ENCODE measurements at regions not wholly inside any gene's neighbourhood (a gene's known extent, or its start where the extent isn't known, plus 50 kb on each side); places are given as distances from the start of the nearest gene placed in this dataset.

DNA sequence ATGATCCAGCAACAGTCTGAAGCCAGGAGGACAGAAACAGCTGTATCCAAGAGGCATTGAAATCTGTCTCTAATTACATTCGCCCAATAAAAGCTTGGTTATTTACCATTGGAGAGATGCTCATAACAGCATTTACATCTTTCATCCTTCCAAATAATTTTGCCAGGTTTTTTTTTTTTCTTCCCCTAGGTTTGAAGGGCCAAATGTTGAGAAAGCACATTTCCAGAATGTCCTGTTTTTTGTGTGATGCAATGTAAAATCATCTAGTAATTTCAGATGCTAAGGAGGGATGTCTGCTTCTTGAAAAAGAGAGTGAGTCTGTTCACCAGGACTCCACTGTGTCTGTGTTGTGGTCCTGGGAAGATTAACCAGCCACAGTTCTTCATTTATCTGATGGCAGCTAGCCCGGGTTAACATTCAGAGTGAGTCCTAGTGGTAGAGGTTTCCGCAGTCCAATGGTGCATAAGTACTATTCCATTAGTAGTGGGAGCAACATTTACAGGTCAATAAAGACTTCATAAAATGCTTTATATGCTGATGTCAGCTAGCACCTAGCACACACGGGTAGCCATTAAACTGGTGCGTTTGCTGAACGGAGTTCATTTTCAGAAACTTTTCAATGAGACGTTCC is 406.8 kb downstream of the STIM2 start:
- no peak for DNase-seq (ENCODE audit: low read depth in 2 of 2)

DNA sequence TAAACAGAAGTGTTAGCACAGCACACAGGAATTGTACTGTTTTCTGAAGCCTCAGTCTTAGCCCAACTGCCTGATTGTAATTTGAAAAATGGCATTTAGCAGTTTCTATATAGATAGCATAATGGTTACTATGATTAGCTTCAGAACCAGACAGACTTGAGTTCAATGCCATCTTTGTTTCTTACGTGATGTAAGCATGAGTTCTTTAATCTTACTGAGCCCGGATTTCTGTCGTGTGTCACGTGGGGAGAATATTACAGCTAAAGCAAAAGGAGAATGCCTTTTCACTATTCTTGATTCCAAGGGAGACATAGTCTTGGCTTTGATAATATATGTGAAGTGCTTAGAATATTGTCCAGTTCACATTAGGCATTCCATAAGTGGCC is 407.3 kb downstream of the STIM2 start:
- no peak for DNase-seq (ENCODE audit: low read depth in 2 of 2)

DNA sequence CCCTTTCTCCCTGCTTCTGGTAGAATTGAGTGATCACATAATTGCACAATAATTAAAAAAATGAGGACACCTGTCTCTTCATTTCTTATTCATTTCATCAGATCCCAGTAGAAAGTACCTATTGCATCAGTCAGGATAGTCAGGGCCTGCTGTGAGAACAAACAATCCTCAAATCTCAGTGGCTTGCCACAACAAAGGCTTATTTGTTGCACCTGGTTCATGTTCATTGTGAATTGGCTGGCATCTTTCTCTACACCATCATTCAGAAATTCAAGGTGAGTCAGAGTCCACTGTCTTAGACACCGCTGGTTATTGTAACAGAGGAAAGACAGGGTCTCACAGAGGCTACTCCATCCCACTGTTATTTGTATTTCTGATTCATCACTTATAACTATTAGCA is 409.8 kb downstream of the STIM2 start:
- DNase-seq (ENCODE audit: low read depth in 2 of 2): no peak

DNA sequence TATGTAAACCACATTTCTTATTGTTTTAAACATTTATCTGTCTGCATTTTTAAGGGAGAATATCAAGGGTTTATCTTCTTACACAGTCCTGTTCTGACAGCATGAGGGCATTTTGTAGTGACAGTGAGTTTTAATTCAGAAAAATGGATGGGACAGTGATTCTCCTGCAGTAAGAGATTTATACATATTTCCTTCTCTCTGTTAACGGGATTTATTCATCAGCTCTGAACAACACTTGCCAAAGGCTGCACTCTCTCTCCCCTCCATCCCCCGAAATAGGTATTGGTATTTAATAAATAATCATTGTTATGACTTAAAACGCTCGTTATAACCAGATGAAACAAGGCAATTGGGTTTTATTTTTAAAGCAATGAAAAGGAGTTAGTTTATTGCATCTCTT is 410.9 kb downstream of the STIM2 start:
- no peak for DNase-seq (ENCODE audit: low read depth in 2 of 2)

DNA sequence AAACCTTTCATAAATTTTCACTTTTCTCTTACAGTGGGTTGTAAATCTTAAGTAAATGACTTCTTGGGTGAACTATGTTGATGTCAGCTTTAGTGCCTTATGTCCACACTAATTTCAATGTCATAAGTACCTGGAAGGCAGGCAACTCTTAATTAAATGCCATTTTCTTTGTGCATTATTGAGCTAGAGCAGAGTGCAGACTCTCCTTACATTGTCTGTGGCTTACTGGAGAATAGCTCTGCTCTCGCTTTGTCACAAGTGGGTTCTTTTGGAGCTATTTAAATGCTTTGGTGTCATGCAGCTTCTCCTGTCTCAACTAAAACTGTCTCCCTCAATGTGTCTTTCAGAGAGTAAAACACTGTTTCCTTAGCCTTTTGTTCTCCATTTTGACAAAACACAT is 411.6 kb downstream of the STIM2 start:
- no peak for DNase-seq (ENCODE audit: low read depth in 2 of 2)

DNA sequence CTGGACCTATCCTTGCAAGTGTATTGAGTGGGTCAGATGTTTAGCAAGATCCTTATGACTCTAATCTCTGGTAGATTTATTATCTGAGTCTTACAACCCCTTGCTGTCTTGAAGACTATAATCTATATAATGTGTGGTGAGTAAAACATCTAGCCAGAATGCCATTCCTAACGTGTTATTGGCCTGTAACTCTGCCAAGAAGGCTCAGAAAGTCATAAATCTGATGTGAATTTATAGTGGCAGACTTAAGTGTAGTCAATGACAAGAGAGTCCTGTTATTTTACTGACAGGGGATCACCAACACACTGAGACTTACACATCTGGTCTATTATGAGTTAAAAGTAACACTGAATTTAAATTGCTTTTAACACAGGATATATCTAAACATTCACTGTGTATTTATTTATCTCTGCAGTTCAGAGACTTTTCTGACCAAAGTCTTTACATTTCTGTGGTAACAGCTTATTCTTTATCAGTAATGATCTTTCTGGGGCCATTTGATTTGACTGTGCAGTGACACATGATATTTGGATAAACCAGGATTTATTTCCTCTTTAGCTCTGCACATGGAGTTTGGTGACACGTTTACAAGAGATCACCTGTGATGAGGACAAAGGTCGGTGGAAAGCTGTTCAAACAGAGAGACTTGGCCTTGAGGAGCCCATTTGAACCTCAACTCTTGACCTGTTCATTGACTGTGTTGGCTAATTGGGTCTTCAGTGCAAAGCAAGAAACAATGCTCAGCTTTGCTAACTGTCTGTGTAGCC is 415.8 kb downstream of the STIM2 start:
- no peak for DNase-seq (ENCODE audit: low read depth in 2 of 2)

DNA sequence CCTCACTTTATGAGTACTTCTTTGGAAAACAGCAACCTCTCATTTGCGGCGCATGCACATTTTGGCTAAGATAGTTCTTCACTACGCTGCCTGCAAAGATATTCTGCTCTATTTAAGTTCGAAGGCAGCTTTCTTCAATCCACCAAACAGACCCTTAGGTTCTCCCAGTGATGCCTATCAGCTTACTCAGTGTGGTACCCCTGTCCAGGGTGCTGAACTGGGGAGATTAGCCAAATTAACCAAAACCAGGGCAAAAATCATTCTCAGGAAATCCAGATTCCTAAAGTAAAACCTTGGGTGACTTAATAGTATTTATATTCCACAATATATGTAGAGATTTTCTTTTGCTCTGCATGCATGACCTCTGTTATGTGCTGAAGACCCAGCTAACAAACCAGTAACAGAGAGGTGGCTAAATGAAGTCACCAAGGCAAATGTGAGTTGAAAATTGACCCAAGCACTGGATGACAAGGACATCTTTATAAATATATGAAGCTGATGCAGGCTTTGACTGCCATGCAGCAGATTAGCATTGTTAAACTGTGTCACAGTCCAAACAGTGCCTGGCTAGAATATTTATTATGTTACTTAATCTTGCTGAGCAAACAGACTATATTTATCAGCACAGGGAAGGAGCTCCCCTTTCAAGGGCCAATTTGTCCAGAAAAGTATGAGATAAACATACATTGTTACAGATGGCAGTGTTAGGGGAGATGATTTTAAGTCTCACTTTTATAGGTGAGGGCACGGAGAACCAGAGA is 418.2 kb downstream of the STIM2 start:
- DNase-seq (ENCODE audit: low read depth in 2 of 2): peak in 1 of 2 donors; percentile 0

DNA sequence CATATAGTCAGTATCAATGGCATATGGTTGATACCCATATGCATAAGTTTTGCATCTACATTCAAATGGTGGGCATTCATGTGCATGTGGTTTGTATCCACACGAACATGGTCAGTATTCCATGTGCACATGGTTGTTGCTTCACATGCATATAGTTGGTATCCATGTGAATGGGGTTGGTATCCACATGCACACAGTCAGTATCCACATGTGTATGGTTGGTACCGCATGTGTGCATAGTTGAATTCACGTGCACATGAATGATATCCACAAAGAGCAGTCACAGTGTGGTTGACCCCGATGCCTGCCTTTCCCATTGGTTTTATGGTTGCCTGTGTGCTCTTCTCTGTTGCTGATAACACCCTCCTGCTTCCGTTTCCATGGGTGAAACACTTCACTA is 427.9 kb downstream of the STIM2 start:
- no peak for DNase-seq (ENCODE audit: low read depth in 2 of 2)

DNA sequence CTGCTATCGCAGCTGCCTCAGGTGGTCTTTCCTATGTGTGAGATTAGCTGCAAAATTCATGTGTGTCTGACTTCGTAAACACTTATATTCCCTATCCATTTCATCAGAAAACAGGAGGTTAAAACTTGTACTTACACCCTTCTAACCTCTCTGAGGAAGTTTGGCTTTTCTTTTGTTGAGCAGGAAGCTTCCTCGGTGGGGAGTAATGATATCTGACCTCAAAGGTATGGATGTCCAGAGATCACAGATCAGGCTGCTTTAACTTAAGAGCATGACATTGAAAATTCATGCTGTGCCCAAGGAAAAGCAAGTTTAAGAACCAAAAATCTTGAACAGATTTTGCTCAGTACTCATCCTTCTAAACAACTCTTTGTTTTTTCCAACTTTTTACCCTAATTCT is 429.1 kb downstream of the STIM2 start:
- DNase-seq (ENCODE audit: low read depth in 2 of 2): no peak

DNA sequence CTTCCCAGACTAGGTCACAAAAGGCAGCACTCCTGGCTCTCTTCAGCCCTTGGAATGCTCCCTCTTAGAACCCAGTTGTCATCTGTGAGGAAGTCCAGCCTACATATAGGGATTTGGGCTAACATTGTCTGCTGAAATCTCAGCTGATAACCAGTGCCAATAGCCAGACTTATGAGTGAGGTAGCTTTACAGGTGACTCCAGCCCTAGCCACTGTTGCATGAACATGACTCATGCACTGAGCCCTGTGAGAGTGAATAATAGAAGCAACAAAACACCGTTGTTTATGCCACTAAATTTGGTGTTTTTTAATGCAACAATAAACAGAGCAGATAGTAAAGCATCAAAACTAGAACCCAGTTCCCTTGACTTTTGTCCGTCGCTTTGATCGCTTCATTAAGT is 433.2 kb downstream of the STIM2 start:
- DNase-seq (ENCODE audit: low read depth in 2 of 2): no peak

DNA sequence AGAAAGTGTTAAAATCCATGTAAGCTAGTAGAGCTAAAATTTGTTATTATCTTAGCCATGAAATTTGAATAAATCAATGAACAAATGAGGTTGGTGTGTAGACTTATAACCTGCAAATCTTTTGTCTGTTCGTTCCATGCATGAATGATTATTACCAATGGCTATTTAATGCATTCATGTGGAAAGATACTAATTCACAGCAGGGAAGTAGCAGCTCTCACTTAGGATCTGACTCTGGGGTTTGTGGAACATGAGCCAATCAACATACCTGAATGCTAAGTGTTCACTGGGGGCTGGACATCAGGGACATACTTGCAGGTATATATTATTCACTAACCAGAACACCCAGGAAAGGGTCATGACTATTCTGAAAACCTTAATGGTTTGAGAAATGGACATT is 444.1 kb downstream of the STIM2 start:
- no peak for DNase-seq (ENCODE audit: low read depth in 2 of 2)

DNA sequence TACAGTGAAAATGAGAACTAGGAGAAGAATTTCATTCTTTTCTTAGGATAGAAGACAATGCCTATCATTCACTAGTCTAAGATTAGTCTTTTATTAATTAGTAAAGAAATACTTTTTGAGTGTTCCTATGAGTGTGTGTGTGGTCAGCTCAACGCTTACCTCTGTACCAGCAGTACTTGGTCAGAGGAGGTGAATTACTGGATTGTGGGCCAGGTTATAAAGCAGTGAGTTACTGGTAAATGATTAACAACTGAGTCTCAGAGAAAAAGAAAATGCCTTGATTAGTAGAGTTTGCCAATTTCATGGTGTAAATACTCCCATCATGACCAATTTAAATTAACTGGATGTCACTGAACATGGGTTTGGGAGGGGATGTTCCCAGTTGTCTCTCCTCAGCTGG is 444.6 kb downstream of the STIM2 start:
- DNase-seq (ENCODE audit: low read depth in 2 of 2): no peak

DNA sequence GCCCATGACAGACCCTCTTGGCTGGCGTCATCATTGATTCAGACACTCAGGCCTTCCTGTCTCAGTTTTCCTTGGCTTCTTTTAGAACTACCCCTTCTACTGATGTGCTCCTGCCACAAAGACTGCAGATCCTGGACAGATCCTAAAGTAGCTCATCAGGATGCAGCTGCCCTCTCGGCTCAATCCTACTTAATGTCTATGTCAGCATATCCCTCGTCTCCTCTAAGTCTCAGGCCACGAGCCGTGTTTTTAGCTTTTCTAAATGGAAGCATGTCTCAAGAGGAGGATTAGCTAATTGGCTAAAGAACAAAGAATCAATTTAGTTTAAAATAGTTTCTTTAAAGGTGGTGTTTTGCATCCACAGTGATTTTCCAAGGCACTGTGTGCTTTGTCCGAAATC is 447.7 kb downstream of the STIM2 start:
- DNase-seq (ENCODE audit: low read depth in 2 of 2): no peak

DNA sequence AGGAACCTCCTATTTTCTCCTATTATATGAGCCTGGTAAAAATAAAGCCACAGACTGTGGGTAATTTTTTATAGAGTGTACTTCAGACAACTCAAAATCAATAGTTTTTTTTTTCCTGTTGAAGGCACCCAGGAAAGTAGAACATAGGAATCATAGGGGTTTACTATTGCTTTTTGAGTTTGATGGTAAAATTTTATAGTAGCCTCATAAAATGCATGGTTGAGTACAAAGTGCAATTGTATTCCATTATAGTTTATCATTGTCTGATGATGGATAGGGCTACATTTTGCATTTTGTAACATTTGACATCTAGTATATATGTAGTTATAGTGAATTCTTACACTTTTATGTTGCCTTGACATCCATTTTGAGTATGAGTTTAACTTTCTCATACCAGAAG is 455.0 kb downstream of the STIM2 start:
- DNase-seq (ENCODE audit: low read depth in 2 of 2): no peak

DNA sequence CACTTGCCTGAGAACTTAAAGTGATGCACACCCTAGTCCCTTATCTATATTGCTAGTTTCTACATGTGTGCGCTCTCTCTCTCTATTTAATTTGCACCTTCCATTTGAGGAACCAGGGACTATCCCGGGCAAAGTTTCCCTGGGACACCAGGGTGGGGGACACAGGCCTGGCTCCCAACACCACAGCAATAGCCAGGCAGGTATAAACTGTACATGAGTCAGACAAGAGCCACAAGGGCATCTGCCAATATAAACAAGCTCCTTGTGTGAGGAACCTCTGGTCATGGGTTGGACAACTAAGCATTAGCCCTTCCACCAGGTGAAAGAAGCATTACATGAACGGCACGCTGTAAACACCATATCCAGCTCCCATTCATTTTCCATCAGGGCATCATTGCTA is 455.5 kb downstream of the STIM2 start:
- no peak for DNase-seq (ENCODE audit: low read depth in 2 of 2)

DNA sequence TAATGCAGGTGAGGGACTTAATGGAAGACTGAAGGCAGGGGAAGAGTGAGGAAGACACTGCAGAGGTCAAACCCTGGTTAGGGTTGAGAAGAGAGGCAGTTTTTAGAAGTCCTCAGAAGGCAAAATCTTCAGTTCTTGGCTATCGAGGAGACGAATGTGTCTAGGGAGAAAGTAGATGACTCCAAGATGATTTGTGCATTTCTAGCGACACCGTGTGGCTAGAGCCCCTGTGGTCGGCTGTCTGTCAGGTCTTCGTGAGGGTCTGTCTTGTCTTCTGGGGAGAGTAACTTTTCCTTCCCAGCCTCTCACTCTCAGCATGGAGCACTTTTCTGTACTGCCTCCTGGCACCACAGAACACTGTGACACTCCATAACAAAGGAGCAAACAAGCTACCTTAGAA is 458.1 kb downstream of the STIM2 start:
- DNase-seq (ENCODE audit: low read depth in 2 of 2): no peak

DNA sequence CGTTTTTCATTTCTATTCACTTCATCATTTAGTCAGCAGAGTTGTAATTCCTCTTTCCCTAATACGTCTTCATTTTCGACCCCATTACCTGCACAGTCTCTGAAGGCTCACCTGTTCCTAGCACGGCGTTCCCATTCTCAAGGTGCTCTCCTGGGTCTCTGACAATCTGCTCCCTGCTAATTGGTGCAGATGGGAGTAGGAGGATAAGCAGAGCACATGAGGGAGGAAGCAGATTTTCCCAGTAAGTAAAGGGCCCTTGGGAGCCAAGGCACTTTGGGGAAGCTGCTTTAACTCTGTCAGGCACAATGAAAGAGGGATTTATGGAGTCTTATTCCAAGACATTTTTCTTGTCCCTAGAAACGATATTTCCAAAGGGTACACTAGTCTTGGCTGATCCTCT is 466.4 kb downstream of the STIM2 start:
- DNase-seq (ENCODE audit: low read depth in 2 of 2): no peak

DNA sequence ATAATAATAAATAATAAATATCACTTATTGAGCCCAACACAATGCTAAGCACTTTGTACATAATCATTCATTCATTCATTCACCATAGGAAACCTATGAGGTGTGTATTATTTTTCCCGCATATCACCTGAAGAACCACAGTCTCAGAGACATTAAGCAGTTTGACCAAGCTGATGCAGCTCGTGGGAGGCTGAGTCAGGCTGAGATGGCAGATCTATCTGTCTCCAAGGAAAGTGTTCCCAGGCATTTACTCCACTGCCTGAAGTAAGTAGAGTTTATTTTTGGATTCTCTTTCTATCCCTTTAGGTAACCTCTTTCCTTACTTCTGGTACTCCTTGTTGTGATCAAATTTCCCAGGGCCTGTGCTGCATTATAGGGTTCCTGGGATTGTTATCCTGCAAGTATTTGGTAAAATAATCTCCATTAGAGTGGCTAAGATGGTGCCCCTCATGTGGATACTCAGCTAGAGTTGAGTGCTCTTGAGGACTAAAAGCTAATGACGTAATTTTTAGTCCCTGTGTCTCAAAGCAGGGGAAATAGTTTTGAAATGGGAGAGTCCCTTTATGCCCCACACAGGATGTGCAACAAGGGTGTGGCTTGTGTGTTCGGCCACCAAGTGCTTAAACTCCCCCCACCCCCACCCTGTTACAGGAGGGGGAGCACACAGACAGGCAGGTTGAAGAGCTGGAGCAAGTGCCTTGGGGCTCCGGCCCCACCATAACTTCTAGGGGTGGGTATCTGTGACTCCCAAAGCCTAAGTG is 467.0 kb downstream of the STIM2 start:
- no peak for DNase-seq (ENCODE audit: low read depth in 2 of 2)

DNA sequence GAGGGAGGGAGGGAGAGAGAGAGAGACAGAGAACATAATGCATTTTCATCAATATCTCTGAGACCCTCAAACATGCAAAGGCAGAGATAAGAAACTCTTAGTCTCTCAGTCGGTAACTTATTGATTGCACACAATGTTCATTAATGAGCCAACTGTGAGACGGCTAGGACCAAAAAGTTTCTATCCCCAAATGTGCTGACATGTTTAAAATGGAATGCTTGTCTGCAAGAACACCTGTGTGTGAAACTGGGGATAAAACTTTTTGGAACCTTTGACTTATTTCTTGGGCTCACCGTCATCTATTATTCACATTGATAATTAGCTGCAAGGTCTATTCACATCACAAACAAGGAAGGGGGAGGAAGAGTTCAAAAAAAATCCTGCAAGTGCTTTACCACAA is 477.9 kb downstream of the STIM2 start:
- no peak for DNase-seq (ENCODE audit: low read depth in 2 of 2)

DNA sequence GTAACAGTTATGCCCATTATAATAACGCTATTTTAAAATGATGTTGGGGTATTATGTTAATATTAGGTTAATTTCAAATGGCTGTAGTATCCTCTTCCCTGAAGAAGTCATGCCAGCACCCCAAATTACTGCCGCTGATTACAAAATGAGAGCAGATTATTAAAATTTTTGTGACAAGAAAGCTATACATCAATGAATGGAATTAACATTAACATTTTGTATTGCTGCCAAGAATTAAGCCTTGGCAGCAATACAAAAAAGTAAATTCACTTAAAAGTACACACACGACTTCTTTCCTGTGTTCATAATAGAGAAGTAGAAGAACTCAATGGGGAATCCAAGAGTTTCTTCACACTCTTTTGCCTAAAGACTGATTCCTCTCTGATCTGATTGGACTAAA is 482.8 kb downstream of the STIM2 start:
- DNase-seq (ENCODE audit: low read depth in 2 of 2): no peak

DNA sequence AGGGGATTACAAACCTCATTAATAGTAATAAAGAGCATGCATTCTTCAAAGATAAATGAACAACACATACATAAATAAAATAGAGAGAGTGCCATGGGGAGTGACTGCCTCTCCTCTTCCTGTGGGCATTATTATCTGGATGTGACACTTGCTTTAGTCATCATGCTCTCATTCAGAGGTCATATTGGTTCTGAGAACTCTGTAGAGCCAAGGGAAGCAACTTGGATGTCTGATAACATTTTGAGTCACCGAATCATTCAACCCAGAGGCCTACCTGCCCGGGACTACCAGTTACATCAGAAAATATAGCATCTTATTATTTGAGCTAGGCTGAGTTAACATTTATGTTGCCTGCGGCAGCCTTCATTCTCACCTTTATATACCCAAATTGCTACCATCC is 489.5 kb downstream of the STIM2 start:
- no peak for DNase-seq (ENCODE audit: low read depth in 2 of 2)

DNA sequence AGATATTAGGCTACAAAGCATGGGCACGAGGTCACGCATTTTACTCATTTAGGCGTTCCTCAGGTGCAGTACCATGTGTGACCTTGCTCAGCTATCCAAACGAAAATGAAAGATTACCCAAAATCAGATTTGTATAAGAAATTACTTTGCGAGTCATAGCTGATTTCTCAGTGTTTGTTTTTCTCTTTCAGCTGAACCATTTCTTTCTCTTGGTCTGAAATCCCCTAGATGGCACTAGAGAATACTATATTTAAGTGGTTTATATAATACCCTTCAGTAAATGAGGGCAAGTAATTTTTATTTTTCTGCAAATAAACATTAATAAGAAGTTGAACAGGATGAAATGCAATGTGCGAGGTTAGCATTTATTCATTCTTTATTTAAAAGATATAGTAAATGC is 496.6 kb downstream of the STIM2 start:
- DNase-seq (ENCODE audit: low read depth in 2 of 2): no peak
